ENCODE measurements at regions not wholly inside any gene's neighbourhood (a gene's known extent, or its start where the extent isn't known, plus 50 kb on each side); places are given as distances from the start of the nearest gene placed in this dataset.

DNA sequence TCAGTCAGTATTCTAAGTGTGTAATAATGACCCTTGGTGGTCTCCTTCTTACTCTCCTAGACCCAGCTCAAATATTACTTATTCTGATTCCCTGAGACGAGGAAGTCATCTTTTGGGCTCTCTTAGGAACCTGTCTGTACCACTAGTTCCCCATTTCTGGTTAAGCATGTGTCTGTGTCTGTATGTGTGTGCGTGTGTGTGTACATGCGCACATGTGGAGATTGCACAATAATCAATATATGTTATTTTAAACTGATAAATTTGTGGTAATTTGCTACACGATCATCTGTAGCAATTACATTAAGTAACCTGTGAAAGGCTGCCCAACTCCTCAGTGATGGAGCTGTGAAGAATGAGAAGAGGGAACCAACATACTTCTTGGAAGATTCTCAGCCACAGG is 132.2 kb downstream of the ASCL4 start:
- TF ChIP-seq, protein P1, sequence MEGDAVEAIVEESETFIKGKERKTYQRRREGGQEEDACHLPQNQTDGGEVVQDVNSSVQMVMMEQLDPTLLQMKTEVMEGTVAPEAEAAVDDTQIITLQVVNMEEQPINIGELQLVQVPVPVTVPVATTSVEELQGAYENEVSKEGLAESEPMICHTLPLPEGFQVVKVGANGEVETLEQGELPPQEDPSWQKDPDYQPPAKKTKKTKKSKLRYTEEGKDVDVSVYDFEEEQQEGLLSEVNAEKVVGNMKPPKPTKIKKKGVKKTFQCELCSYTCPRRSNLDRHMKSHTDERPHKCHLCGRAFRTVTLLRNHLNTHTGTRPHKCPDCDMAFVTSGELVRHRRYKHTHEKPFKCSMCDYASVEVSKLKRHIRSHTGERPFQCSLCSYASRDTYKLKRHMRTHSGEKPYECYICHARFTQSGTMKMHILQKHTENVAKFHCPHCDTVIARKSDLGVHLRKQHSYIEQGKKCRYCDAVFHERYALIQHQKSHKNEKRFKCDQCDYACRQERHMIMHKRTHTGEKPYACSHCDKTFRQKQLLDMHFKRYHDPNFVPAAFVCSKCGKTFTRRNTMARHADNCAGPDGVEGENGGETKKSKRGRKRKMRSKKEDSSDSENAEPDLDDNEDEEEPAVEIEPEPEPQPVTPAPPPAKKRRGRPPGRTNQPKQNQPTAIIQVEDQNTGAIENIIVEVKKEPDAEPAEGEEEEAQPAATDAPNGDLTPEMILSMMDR (IDR thresholded peaks at IDR 0.05; ENCODE audit: unreplicated experiment), result no peak
- H3K9me3 Mint-ChIP-seq (ENCODE audit: low read depth), result no peaks in the 10 kb centered on the region
- no peak overlapping the region for H3K27ac Mint-ChIP-seq
- H3K36me3 Mint-ChIP-seq (ENCODE audit: insufficient read depth), result no peaks in the 10 kb centered on the region
- H3K27me3 Mint-ChIP-seq, result peaks cover 93% of the 10 kb centered on the region
- no peaks in the 10 kb centered on the region for H3K4me1 Mint-ChIP-seq (ENCODE audit: low read depth)
- no peak for DNase-seq (ENCODE audit: low spot score, unreplicated experiment)
- H3K4me3 Mint-ChIP-seq (ENCODE audit: low read depth), result no peak overlapping the region

DNA sequence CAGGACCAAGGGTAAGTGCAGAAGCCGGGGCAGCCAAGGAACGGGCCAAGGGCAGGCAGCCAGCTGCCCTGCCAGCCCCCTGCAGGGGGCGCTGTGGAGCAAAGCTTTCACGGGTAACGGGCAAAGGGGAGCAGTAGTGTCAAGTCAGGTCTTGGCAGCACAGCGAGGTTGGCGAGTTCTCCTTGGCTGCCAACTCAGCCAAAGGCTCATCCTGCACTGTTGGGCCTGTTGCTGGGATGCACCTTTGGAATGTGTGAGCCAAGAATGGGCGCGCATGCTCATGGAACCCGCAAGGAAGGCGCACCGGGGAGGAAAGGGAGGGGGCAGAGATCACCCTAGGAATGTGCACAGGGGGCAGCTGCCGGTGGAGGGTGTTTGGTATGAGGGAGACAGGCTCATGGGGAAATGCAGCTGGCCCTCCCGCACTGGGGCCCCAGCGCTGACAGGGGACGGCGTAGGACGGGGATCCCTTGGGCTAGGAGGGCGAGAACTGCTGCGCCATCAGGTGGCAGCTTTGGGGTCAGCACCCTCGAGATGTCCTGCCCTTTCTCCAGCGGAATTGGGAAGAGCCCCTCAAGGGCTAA is 138.0 kb downstream of the ASCL4 start:
- H3K4me1 Mint-ChIP-seq (ENCODE audit: low read depth), result peaks cover 1% of the 10 kb centered on the region
- H3K27ac Mint-ChIP-seq, result no peak overlapping the region
- H3K4me3 Mint-ChIP-seq (ENCODE audit: low read depth), result peak overlapping the region; percentile 61
- TF ChIP-seq, protein P1 (IDR thresholded peaks at IDR 0.05; ENCODE audit: unreplicated experiment), result peak; percentile 73
- peaks cover 66% of the 10 kb centered on the region for H3K27me3 Mint-ChIP-seq
- peak; percentile 45 for DNase-seq (ENCODE audit: low spot score, unreplicated experiment)
- H3K9me3 Mint-ChIP-seq (ENCODE audit: low read depth), result no peaks in the 10 kb centered on the region
- H3K36me3 Mint-ChIP-seq (ENCODE audit: insufficient read depth), result no peaks in the 10 kb centered on the region

DNA sequence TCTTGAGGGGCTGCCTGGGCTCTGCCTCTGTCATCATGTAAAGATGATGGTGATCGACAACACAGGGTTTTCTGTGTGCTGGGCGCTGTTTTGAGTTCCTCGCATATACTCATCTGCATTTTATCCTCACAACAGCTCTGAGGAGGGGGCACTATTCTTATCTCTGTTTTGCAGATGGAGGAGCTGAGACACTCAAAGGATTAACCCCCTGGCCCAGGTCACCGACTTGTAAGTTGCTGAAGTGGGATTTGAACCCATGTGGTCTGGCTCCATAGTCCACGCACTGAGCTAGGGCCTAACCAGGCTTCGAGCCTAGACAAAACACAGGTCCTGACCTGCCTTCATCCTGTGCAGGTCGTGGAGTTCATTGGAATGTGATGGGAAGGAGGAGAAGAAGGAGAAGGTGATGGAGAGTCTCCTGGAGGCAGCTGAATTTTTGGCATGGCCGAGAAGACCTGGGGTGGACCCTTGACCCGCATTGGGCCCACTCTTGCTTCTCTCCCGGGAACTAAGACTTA is 140.0 kb downstream of the ASCL4 start:
- no peak for DNase-seq (ENCODE audit: low spot score, unreplicated experiment)
- Mint-ChIP-seq H3K9me3 (ENCODE audit: low read depth) (no peaks in the 10 kb centered on the region), H3K27ac (no peak overlapping the region), H3K4me3 (ENCODE audit: low read depth) (no peak overlapping the region), H3K36me3 (ENCODE audit: insufficient read depth) (no peaks in the 10 kb centered on the region), H3K4me1 (ENCODE audit: low read depth) (peaks cover 1% of the 10 kb centered on the region), H3K27me3 (peaks cover 62% of the 10 kb centered on the region)
- TF ChIP-seq, protein P1 (IDR thresholded peaks at IDR 0.05; ENCODE audit: unreplicated experiment), result no peak

DNA sequence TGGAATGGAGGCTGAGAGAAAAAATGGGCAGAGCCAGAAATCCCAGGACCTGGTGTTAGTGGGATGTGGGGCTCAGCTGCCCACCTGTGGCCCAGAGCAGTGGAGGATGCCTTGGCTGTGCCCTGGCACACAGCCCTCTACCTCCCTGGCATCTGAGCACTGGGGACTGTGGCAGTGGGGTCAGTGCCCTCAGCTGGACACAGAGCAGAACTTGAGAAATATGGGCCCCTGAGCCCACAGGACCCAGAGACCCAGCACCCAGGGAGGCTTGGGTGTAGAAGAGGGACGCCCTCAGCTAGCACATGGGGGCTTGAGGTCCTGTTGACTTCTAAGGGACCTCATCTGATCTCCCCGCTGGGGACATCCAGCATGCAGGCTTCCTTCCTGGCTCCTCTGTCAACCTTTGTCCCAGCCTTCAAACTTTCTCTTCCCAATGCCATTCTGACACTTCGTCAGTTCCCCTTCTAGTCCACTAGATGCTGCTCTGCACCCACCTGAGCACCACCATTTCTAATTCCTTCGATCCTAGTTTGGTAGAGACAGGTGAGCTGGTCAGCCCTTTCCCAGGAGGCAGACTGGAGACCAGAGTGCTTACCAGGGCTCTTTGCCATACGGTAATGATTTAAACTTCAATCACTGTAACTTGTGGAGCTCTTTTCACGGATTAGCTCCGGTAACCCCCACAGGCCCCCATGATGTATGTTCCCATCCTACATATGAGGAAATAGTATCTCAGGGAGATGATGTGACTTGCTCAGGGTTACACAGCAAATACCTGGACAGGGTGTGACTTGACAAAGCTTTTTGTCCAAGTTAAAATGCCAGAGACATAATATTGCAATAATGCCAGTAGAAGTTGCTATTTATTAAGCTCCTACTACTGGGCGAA is 143.7 kb downstream of the ASCL4 start:
- DNase-seq (ENCODE audit: low spot score, unreplicated experiment), result no peak
- H3K27ac Mint-ChIP-seq, result peak overlapping the region; percentile 18

DNA sequence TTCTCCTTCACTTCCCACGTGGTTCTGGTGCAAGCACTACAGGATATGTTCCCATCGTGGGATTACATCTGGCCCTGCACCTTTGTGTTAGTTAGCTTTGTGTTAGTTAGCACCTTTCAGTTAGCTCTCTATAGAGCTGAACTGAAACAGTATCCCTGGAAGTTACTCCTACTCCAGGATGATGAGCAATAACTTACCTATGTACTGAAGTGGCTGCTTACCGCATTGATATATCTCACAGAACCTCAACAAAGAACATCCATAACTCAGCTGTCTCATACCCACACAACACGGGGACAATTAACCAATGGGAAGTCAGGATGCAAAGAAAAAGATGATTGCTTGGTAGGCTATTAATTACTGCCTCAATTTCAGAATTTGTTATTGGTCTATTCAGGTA is 146.6 kb downstream of the ASCL4 start:
- H3K27me3 Mint-ChIP-seq, result peaks cover 59% of the 10 kb centered on the region
- H3K27ac Mint-ChIP-seq, result no peak overlapping the region
- H3K36me3 Mint-ChIP-seq (ENCODE audit: insufficient read depth), result no peaks in the 10 kb centered on the region
- no peaks in the 10 kb centered on the region for H3K9me3 Mint-ChIP-seq (ENCODE audit: low read depth)
- H3K4me1 Mint-ChIP-seq (ENCODE audit: low read depth), result no peaks in the 10 kb centered on the region
- TF ChIP-seq, protein P1 (IDR thresholded peaks at IDR 0.05; ENCODE audit: unreplicated experiment), result no peak
- no peak for DNase-seq (ENCODE audit: low spot score, unreplicated experiment)
- H3K4me3 Mint-ChIP-seq (ENCODE audit: low read depth), result no peak overlapping the region

More for the DNA sequence above, 143.7 kb downstream of the ASCL4 start:
- Mint-ChIP-seq H3K36me3 (ENCODE audit: insufficient read depth) (no peaks in the 10 kb centered on the region), H3K4me1 (ENCODE audit: low read depth) (no peaks in the 10 kb centered on the region), H3K27me3 (peaks cover 64% of the 10 kb centered on the region), H3K4me3 (ENCODE audit: low read depth) (no peak overlapping the region), H3K9me3 (ENCODE audit: low read depth) (no peaks in the 10 kb centered on the region)
- TF ChIP-seq, protein P1 (IDR thresholded peaks at IDR 0.05; ENCODE audit: unreplicated experiment), result peak; percentile 79
